ENCODE measurements at regions not wholly inside any gene's neighbourhood (a gene's known extent, or its start where the extent isn't known, plus 50 kb on each side); places are given as distances from the start of the nearest gene placed in this dataset.

- Mint-ChIP-seq H3K9me3 (no peaks in the 10 kb centered on the region), H3K4me3 (no peak overlapping the region), H3K27ac (no peak overlapping the region), H3K27me3 (peaks cover 0 to 5% of the 10 kb centered on the region in 2 donors), H3K36me3 (no peaks in the 10 kb centered on the region), H3K4me1 (peaks cover 4 to 8% of the 10 kb centered on the region in 2 donors)
- no peak for DNase-seq
- ATAC-seq (replicated peaks) = no peak
These were observed 628.7 kb downstream of the LMO4 start for GRCh38 chr1:87957331-87957730.

- no peak for DNase-seq
- no peak for ATAC-seq (replicated peaks)
- Mint-ChIP-seq H3K27ac (no peak overlapping the region), H3K36me3 (no peaks in the 10 kb centered on the region), H3K4me1 (peaks cover 4 to 6% of the 10 kb centered on the region in 2 donors), H3K9me3 (no peaks in the 10 kb centered on the region), H3K27me3 (peaks cover 0 to 5% of the 10 kb centered on the region in 2 donors), H3K4me3 (no peak overlapping the region)
These were observed 629.5 kb downstream of the LMO4 start for GRCh38 chr1:87958201-87958600.

GRCh38 chr1:87958716-87959115 is 630.0 kb downstream of the LMO4 start:
- peaks cover 0 to 5% of the 10 kb centered on the region in 2 donors for H3K27me3 Mint-ChIP-seq
- H3K27ac Mint-ChIP-seq = no peak overlapping the region
- ATAC-seq (replicated peaks) (no peak), DNase-seq (no peak)
- no peak overlapping the region for H3K4me3 Mint-ChIP-seq
- H3K4me1 Mint-ChIP-seq = peaks cover 2 to 4% of the 10 kb centered on the region in 2 donors
- H3K9me3 Mint-ChIP-seq = no peaks in the 10 kb centered on the region
- H3K36me3 Mint-ChIP-seq = no peaks in the 10 kb centered on the region

GRCh38 chr1:87959236-87959635 is 630.6 kb downstream of the LMO4 start:
- H3K27me3 Mint-ChIP-seq = peaks cover 0 to 5% of the 10 kb centered on the region in 2 donors
- DNase-seq = no peak
- no peaks in the 10 kb centered on the region for H3K9me3 Mint-ChIP-seq
- no peaks in the 10 kb centered on the region for H3K4me1 Mint-ChIP-seq
- H3K27ac Mint-ChIP-seq = no peak overlapping the region
- no peak overlapping the region for H3K4me3 Mint-ChIP-seq
- ATAC-seq (replicated peaks) = no peak
- no peaks in the 10 kb centered on the region for H3K36me3 Mint-ChIP-seq

- no peak for ATAC-seq (replicated peaks)
- no peak for DNase-seq
These were observed 633.3 kb downstream of the LMO4 start for GRCh38 chr1:87961992-87962391.

GRCh38 chr1:87963556-87963955 is 634.9 kb downstream of the LMO4 start:
- H3K4me3 Mint-ChIP-seq = no peak overlapping the region
- DNase-seq (no peak), ATAC-seq (replicated peaks) (no peak)
- no peak overlapping the region for H3K27ac Mint-ChIP-seq
- no peaks in the 10 kb centered on the region for H3K36me3 Mint-ChIP-seq
- H3K9me3 Mint-ChIP-seq = no peaks in the 10 kb centered on the region
- H3K4me1 Mint-ChIP-seq = no peaks in the 10 kb centered on the region
- peaks cover 0 to 9% of the 10 kb centered on the region in 2 donors for H3K27me3 Mint-ChIP-seq

More at GRCh38 chr1:87961992-87962391, 633.3 kb downstream of the LMO4 start:
- no peak overlapping the region for H3K27ac Mint-ChIP-seq
- H3K9me3 Mint-ChIP-seq = no peaks in the 10 kb centered on the region
- no peaks in the 10 kb centered on the region for H3K4me1 Mint-ChIP-seq
- peaks cover 0 to 9% of the 10 kb centered on the region in 2 donors for H3K27me3 Mint-ChIP-seq
- no peak overlapping the region for H3K4me3 Mint-ChIP-seq
- H3K36me3 Mint-ChIP-seq = no peaks in the 10 kb centered on the region

- Mint-ChIP-seq H3K4me3 (no peak overlapping the region), H3K36me3 (no peaks in the 10 kb centered on the region), H3K9me3 (no peaks in the 10 kb centered on the region), H3K27ac (no peak overlapping the region), H3K27me3 (peaks cover 0 to 4% of the 10 kb centered on the region in 2 donors), H3K4me1 (no peaks in the 10 kb centered on the region)
- ATAC-seq (replicated peaks) = no peak
- no peak for DNase-seq
These were observed 636.5 kb downstream of the LMO4 start for GRCh38 chr1:87965193-87965592.

- H3K4me1 Mint-ChIP-seq = no peaks in the 10 kb centered on the region
These were observed 639.7 kb downstream of the LMO4 start for GRCh38 chr1:87968197-87968955.

GRCh38 chr1:87969040-87969439 is 640.4 kb downstream of the LMO4 start:
- no peak overlapping the region for H3K27ac Mint-ChIP-seq
- H3K4me3 Mint-ChIP-seq = no peak overlapping the region
- no peak for ATAC-seq (replicated peaks)
- no peaks in the 10 kb centered on the region for H3K36me3 Mint-ChIP-seq
- no peak for DNase-seq
- H3K4me1 Mint-ChIP-seq = no peaks in the 10 kb centered on the region
- no peaks in the 10 kb centered on the region for H3K9me3 Mint-ChIP-seq
- peaks cover 0 to 4% of the 10 kb centered on the region in 2 donors for H3K27me3 Mint-ChIP-seq

More at GRCh38 chr1:87968197-87968955, 639.7 kb downstream of the LMO4 start:
- no peak overlapping the region for H3K4me3 Mint-ChIP-seq
- no peaks in the 10 kb centered on the region for H3K36me3 Mint-ChIP-seq
- ATAC-seq (replicated peaks) (no peak), DNase-seq (no peak)
- no peak overlapping the region for H3K27ac Mint-ChIP-seq
- H3K27me3 Mint-ChIP-seq = peaks cover 0 to 4% of the 10 kb centered on the region in 2 donors
- H3K9me3 Mint-ChIP-seq = no peaks in the 10 kb centered on the region

GRCh38 chr1:87972811-87973210 is 644.1 kb downstream of the LMO4 start:
- Mint-ChIP-seq H3K4me1 (no peaks in the 10 kb centered on the region), H3K36me3 (no peaks in the 10 kb centered on the region), H3K27me3 (peaks cover 9 to 13% of the 10 kb centered on the region in 2 donors), H3K4me3 (no peak overlapping the region), H3K27ac (no peak overlapping the region), H3K9me3 (no peaks in the 10 kb centered on the region)
- no peak for DNase-seq
- ATAC-seq (replicated peaks) = no peak

- Mint-ChIP-seq H3K4me3 (no peak overlapping the region), H3K27me3 (peaks cover 10 to 15% of the 10 kb centered on the region in 2 donors), H3K9me3 (no peaks in the 10 kb centered on the region), H3K27ac (no peak overlapping the region), H3K4me1 (no peaks in the 10 kb centered on the region), H3K36me3 (no peaks in the 10 kb centered on the region)
- DNase-seq (no peak), ATAC-seq (replicated peaks) (no peak)
These were observed 645.2 kb downstream of the LMO4 start for GRCh38 chr1:87973896-87974295.

GRCh38 chr1:87976316-87976715 is 647.6 kb downstream of the LMO4 start:
- DNase-seq (no peak), ATAC-seq (replicated peaks) (no peak)
- Mint-ChIP-seq H3K27ac (no peak overlapping the region), H3K4me1 (no peaks in the 10 kb centered on the region), H3K9me3 (no peaks in the 10 kb centered on the region), H3K27me3 (peaks cover 10 to 26% of the 10 kb centered on the region in 2 donors), H3K4me3 (no peak overlapping the region), H3K36me3 (no peaks in the 10 kb centered on the region)

- Mint-ChIP-seq H3K27me3 (peaks cover 10 to 26% of the 10 kb centered on the region in 2 donors), H3K27ac (no peak overlapping the region), H3K4me3 (no peak overlapping the region), H3K9me3 (no peaks in the 10 kb centered on the region), H3K4me1 (no peaks in the 10 kb centered on the region), H3K36me3 (no peaks in the 10 kb centered on the region)
- DNase-seq = no peak
- no peak for ATAC-seq (replicated peaks)
These were observed 648.5 kb downstream of the LMO4 start for GRCh38 chr1:87977145-87977544.

GRCh38 chr1:87979079-87979478 is 650.4 kb downstream of the LMO4 start:
- Mint-ChIP-seq H3K9me3 (no peaks in the 10 kb centered on the region), H3K27ac (no peak overlapping the region), H3K4me1 (no peaks in the 10 kb centered on the region), H3K27me3 (peaks cover 10 to 33% of the 10 kb centered on the region in 2 donors), H3K4me3 (no peak overlapping the region), H3K36me3 (no peaks in the 10 kb centered on the region)
- no peak for ATAC-seq (replicated peaks)
- DNase-seq = no peak

- Mint-ChIP-seq H3K4me1 (no peaks in the 10 kb centered on the region), H3K36me3 (no peaks in the 10 kb centered on the region), H3K27ac (no peak overlapping the region), H3K9me3 (no peaks in the 10 kb centered on the region), H3K27me3 (peaks cover 10 to 36% of the 10 kb centered on the region in 2 donors), H3K4me3 (no peak overlapping the region)
- ATAC-seq (replicated peaks) = no peak
- DNase-seq = no peak
These were observed 651.8 kb downstream of the LMO4 start for GRCh38 chr1:87980494-87980893.

All from stimulated activated naive B cell treated with anti-CD40 and anti-IgM and Interleukin-4, amounts not matched to agents 10 μg/mL and 1 μg/mL and 100 μg/mL, for 72 hours (primary cell).